IMR-90 (cell line): ENCODE measurements at regions not wholly inside any gene's neighbourhood (a gene's known extent, or its start where the extent isn't known, plus 50 kb on each side); places are given as distances from the start of the nearest gene placed in this dataset.
A peak's percentile ranks its signal among the peaks of the same experiment; 100 is the strongest.

ENCODE experiments used
- ATAC-seq: fragments of 200-7000 bp; cut with Tn5 transposase; 2 replicates; pipeline ENCODE4 v1.9.1; 2020; ENCODE audit warnings: low read depth, mild to moderate bottlenecking, moderate library complexity
- BruUV-seq: library from RNA; stranded (reverse); fragments of 400-500 nt; replicated peaks from 2 replicates; lab custom pipeline; 2021; lab: Mats Ljungman, UMichigan
- CTCF ChIA-PET: fragments of 300-600 bp; formaldehyde crosslinking; extraction: SDS; loops from one replicate; lab custom pipeline; 2021; ENCODE audit warnings: antibody characterized with exemption; lab: Yijun Ruan, JAX
- POLR2A ChIA-PET: fragments of 300-600 bp; sonication (Branson Sonifier 250); formaldehyde crosslinking; loops from one replicate; lab custom pipeline; 2022; ENCODE audit warnings: antibody characterized with exemption; ENCODE audit not compliant: unreplicated experiment; lab: Charles Lee
- DNase-seq: peaks from one replicate; pipeline ENCODE4 v3.0.0; 2013
- H2AFZ ChIP-seq: replicated peaks from 2 replicates; pipeline ENCODE3; 2013; ENCODE audit warnings: low read length, mild to moderate bottlenecking; ENCODE audit not compliant: poor library complexity
- H2AK5ac ChIP-seq: 2 replicates; pipeline ENCODE4 v1.6.1; 2013; ENCODE audit warnings: low read depth, low read length, inconsistent platforms
- H2AK9ac ChIP-seq: replicated peaks from 2 replicates; pipeline ENCODE3; 2013; ENCODE audit warnings: mild to moderate bottlenecking, low read depth, low read length, moderate library complexity; ENCODE audit not compliant: poor library complexity
- H2BK120ac ChIP-seq: 2 replicates; pipeline ENCODE4 v1.6.1; 2013; ENCODE audit warnings: low read depth, low read length, inconsistent platforms
- H2BK15ac ChIP-seq: 3 replicates; pipeline ENCODE4 v1.6.1; 2013; ENCODE audit warnings: low read depth, low read length, inconsistent platforms
- H2BK20ac ChIP-seq: 2 replicates; pipeline ENCODE4 v1.6.1; 2013; ENCODE audit warnings: low read depth, mild to moderate bottlenecking, inconsistent platforms, low read length, moderate library complexity
- H2BK5ac ChIP-seq: 2 replicates; pipeline ENCODE4 v1.6.1; 2013; ENCODE audit warnings: mild to moderate bottlenecking, low read depth, low read length, inconsistent platforms; ENCODE audit not compliant: poor library complexity, severe bottlenecking
- H3K14ac ChIP-seq: replicated peaks from 2 replicates; pipeline ENCODE4 v1.6.1; 2013; ENCODE audit warnings: low read depth, low read length, inconsistent platforms
- H3K18ac ChIP-seq: 2 replicates; pipeline ENCODE4 v1.6.1; 2013; ENCODE audit warnings: low read depth, low read length, control low read depth
- H3K23ac ChIP-seq: 2 replicates; pipeline ENCODE4 v1.6.1; 2013; ENCODE audit warnings: low read depth, low read length, inconsistent platforms
- H3K27ac ChIP-seq: 2 replicates; pipeline ENCODE4 v1.5.1; 2013; ENCODE audit warnings: mild to moderate bottlenecking, control low read depth, low read length; ENCODE audit not compliant: insufficient read depth
- H3K27me3 ChIP-seq: 2 replicates; pipeline ENCODE4 v1.6.1; 2013; ENCODE audit warnings: low read length; ENCODE audit not compliant: control insufficient read depth, insufficient read depth
- H3K36me3 ChIP-seq: 2 replicates; pipeline ENCODE4 v1.6.1; 2013; ENCODE audit warnings: low read length, mixed read lengths; ENCODE audit not compliant: control insufficient read depth, insufficient read depth
- H3K4ac ChIP-seq: 2 replicates; pipeline ENCODE4 v1.6.1; 2013; ENCODE audit warnings: low read depth, low read length, inconsistent platforms
- H3K4me1 ChIP-seq: 2 replicates; pipeline ENCODE4 v1.6.1; 2013; ENCODE audit warnings: low read length, mixed read lengths; ENCODE audit not compliant: control insufficient read depth, insufficient read depth
- H3K4me2 ChIP-seq: 2 replicates; pipeline ENCODE4 v1.6.1; 2013; ENCODE audit warnings: low read depth, mild to moderate bottlenecking, control low read depth, low read length, moderate library complexity
- H3K4me3 ChIP-seq: 2 replicates; pipeline ENCODE4 v1.5.1; 2013; ENCODE audit warnings: low read depth, mild to moderate bottlenecking, control low read depth, low read length, moderate library complexity; ENCODE audit not compliant: insufficient read depth
- H3K56ac ChIP-seq: 2 replicates; pipeline ENCODE4 v1.6.1; 2013; ENCODE audit warnings: low read length, inconsistent platforms; ENCODE audit not compliant: insufficient read depth; ENCODE audit errors: extremely low read depth
- H3K79me1 ChIP-seq, 2 experiments: 2 replicates each; pipeline ENCODE4 v1.6.1; 2013; ENCODE audit warnings: low read length in 2 of 2, inconsistent platforms in 1 of 2, low read depth in 1 of 2
- H3K9ac ChIP-seq: 2 replicates; pipeline ENCODE4 v1.6.1; 2013; ENCODE audit warnings: low read depth, low read length, control low read depth
- H3K9me1 ChIP-seq: 2 replicates; pipeline ENCODE4 v1.6.1; 2013; ENCODE audit warnings: low read length, inconsistent platforms; ENCODE audit not compliant: insufficient read depth
- H3K9me3 ChIP-seq: 2 replicates; pipeline ENCODE4 v1.6.1; 2013; ENCODE audit warnings: low read length; ENCODE audit not compliant: control insufficient read depth, insufficient read depth
- H4K20me1 ChIP-seq: 2 replicates; pipeline ENCODE4 v1.6.1; 2013; ENCODE audit warnings: low read length, inconsistent platforms; ENCODE audit not compliant: insufficient read depth
- H4K5ac ChIP-seq: 2 replicates; pipeline ENCODE4 v1.6.1; 2013; ENCODE audit warnings: mild to moderate bottlenecking, low read depth, low read length, control low read depth
- H4K8ac ChIP-seq, 2 experiments: 2 replicates each; pipeline ENCODE4 v1.6.1; 2013; ENCODE audit warnings: low read depth in 2 of 2, low read length in 2 of 2, control low read depth in 1 of 2, inconsistent platforms in 1 of 2
- H4K91ac ChIP-seq: 2 replicates; pipeline ENCODE4 v1.6.1; 2013; ENCODE audit warnings: low read depth, low read length, inconsistent platforms; ENCODE audit not compliant: insufficient read depth
- BHLHE40 ChIP-seq: fragments of 150-350 bp; IDR thresholded peaks from 2 replicates; pipeline ENCODE4 v1.6.1; 2016; ENCODE audit warnings: mild to moderate bottlenecking, low read depth, low read length
- CEBPB ChIP-seq: IDR thresholded peaks from 2 replicates; pipeline ENCODE4 v1.6.1; 2012; ENCODE audit warnings: low read depth, low read length, improper control_type of control experiment
- CHD1 ChIP-seq: IDR thresholded peaks from 2 replicates; pipeline ENCODE4 v1.6.1; 2012; ENCODE audit warnings: low read depth, low read length, improper control_type of control experiment
- FOS ChIP-seq: fragments of 150-350 bp; IDR thresholded peaks from 2 replicates; pipeline ENCODE4 v1.6.1; 2016; ENCODE audit warnings: low read depth, low read length
- MAFK ChIP-seq: IDR thresholded peaks from 2 replicates; pipeline ENCODE4 v1.6.1; 2012; ENCODE audit warnings: low read depth, low read length, improper control_type of control experiment
- POLR2A ChIP-seq: IDR thresholded peaks from 2 replicates; pipeline ENCODE4 v1.6.1; 2012; ENCODE audit warnings: mild to moderate bottlenecking, low read depth, low read length
- RAD21 ChIP-seq: IDR thresholded peaks from 2 replicates; pipeline ENCODE4 v1.6.1; 2012; ENCODE audit warnings: low read length, improper control_type of control experiment
- RCOR1 ChIP-seq: IDR thresholded peaks from 2 replicates; pipeline ENCODE4 v1.6.1; 2012; ENCODE audit warnings: mild to moderate bottlenecking, low read length, improper control_type of control experiment; ENCODE audit not compliant: insufficient replicate concordance
- RFX5 ChIP-seq: IDR thresholded peaks from 2 replicates; pipeline ENCODE4 v1.8.0; 2012; ENCODE audit warnings: low read depth, mild to moderate bottlenecking, low read length, moderate library complexity
- WGBS, 2 experiments: methylation state at CpG; one replicate each; pipeline versions ENCODE4 v1.1.5 to v1.1.7; 2013; ENCODE audit warnings: missing lambda C conversion rate in 2 of 2; ENCODE audit not compliant: insufficient read length in 1 of 2; ENCODE audit errors: extremely low coverage in 2 of 2; 5-methylcytosine and 5-hydroxymethylcytosine counted together
- dilution Hi-C: fragments of 300-500 bp; cut with HindIII; formaldehyde crosslinking; loops from one replicate; pipeline ENCODE4 v1.14.3; 2018; ENCODE audit warnings: low sequenced_read_pairs; ENCODE audit not compliant: unreplicated experiment
- in situ Hi-C: fragments of 300-500 bp; cut with MboI; formaldehyde crosslinking; loops from 3 replicates; pipeline ENCODE4 v1.14.3; 2019; ENCODE audit warnings: low sequenced_read_pairs, inconsistent platforms, mixed read lengths
- intact Hi-C: fragments of 100-400 bp; cut with micrococcal nuclease; formaldehyde crosslinking; loops from 2 replicates; pipeline ENCODE4 v1.10.0; 2022
- TF ChIP-seq, protein P1 (sequence below): conservative IDR thresholded peaks from 2 replicates; pipeline ENCODE4 v1.5.1; 2012; ENCODE audit warnings: mild to moderate bottlenecking, low read depth, low read length, improper control_type of control experiment
- TF ChIP-seq, protein P2 (sequence below): fragments of 150-350 bp; IDR thresholded peaks from 2 replicates; pipeline ENCODE4 v1.6.1; 2016; ENCODE audit warnings: low read depth, mild to moderate bottlenecking, low read length, moderate library complexity, borderline replicate concordance
- TF ChIP-seq, protein P3 (sequence below): fragments of 150-350 bp; IDR thresholded peaks from 2 replicates; pipeline ENCODE4 v1.6.1; 2017; ENCODE audit warnings: mild to moderate bottlenecking, antibody characterized with exemption, low read length, low read depth

DNA sequence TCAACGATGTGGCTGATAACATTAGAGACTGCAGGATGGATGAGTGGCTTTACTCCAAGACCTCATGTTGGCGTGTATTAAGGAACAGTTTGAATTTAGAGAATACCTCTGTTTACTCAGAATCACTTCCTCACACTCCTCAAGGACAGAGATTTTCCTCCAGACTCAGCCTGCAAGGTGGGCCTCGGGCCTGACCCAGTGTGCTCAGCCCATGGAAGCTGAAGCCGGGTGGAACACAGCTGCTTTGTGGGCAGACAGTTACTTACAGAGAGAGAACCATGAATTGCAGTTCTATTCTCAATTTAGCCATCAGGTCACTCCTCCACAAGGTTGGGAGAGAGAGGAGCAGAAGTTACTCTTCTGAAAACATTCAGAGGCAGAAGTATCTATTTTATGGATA, 135.8 kb downstream of the SNX19 start:
- H3K14ac ChIP-seq: no peak overlapping the region
- in situ Hi-C loops: no loop called here
- no CpG with 5 or more reads among the region's 4 CpGs for WGBS, 2 experiments
- BruUV-seq: no TSS peak
- no peaks in the 10 kb centered on the region for H3K36me3 ChIP-seq
- no peaks in the 10 kb centered on the region for H4K20me1 ChIP-seq
- dilution Hi-C loops: no loop called here
- no peak overlapping the region for H3K56ac ChIP-seq
- no peak overlapping the region for H3K9ac ChIP-seq
- H2AK9ac ChIP-seq: no peak overlapping the region
- no peak overlapping the region for H4K91ac ChIP-seq
- H3K9me3 ChIP-seq: peaks cover 3% of the 10 kb centered on the region; the same call in 1 of the 2 replicates
- H2BK5ac ChIP-seq: no peak overlapping the region
- no peaks in the 10 kb centered on the region for H3K27me3 ChIP-seq
- no peak overlapping the region for H2BK15ac ChIP-seq
- peaks cover 16% of the 10 kb centered on the region for H3K4me1 ChIP-seq
- TF ChIP-seq CHD1 (no peak), POLR2A (no peak), BHLHE40 (no peak), RCOR1 (no peak), FOS (no peak), MAFK (no peak), CEBPB (no peak), RFX5 (no peak), RAD21 (no peak)
- TF ChIP-seq, protein P1, sequence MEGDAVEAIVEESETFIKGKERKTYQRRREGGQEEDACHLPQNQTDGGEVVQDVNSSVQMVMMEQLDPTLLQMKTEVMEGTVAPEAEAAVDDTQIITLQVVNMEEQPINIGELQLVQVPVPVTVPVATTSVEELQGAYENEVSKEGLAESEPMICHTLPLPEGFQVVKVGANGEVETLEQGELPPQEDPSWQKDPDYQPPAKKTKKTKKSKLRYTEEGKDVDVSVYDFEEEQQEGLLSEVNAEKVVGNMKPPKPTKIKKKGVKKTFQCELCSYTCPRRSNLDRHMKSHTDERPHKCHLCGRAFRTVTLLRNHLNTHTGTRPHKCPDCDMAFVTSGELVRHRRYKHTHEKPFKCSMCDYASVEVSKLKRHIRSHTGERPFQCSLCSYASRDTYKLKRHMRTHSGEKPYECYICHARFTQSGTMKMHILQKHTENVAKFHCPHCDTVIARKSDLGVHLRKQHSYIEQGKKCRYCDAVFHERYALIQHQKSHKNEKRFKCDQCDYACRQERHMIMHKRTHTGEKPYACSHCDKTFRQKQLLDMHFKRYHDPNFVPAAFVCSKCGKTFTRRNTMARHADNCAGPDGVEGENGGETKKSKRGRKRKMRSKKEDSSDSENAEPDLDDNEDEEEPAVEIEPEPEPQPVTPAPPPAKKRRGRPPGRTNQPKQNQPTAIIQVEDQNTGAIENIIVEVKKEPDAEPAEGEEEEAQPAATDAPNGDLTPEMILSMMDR: no peak
- TF ChIP-seq, protein P2, sequence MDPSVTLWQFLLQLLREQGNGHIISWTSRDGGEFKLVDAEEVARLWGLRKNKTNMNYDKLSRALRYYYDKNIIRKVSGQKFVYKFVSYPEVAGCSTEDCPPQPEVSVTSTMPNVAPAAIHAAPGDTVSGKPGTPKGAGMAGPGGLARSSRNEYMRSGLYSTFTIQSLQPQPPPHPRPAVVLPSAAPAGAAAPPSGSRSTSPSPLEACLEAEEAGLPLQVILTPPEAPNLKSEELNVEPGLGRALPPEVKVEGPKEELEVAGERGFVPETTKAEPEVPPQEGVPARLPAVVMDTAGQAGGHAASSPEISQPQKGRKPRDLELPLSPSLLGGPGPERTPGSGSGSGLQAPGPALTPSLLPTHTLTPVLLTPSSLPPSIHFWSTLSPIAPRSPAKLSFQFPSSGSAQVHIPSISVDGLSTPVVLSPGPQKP: no peak
- TF ChIP-seq, protein P3, sequence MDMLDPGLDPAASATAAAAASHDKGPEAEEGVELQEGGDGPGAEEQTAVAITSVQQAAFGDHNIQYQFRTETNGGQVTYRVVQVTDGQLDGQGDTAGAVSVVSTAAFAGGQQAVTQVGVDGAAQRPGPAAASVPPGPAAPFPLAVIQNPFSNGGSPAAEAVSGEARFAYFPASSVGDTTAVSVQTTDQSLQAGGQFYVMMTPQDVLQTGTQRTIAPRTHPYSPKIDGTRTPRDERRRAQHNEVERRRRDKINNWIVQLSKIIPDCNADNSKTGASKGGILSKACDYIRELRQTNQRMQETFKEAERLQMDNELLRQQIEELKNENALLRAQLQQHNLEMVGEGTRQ: no peak
- H2BK20ac ChIP-seq: peak overlapping the region; percentile 29; the same call in 1 of the 2 replicates
- no peak overlapping the region for H3K4me3 ChIP-seq
- H2AFZ ChIP-seq: no peak overlapping the region
- H3K4me2 ChIP-seq: no peak overlapping the region
- H4K8ac ChIP-seq: no peak overlapping the region
- no peak overlapping the region; the same call in 1 of the 2 replicates for H2AK5ac ChIP-seq
- no peak overlapping the region for H3K18ac ChIP-seq
- H4K5ac ChIP-seq: no peak overlapping the region
- no peak overlapping the region for H3K4ac ChIP-seq
- CTCF ChIA-PET: no interaction called here
- no peak overlapping the region for H3K27ac ChIP-seq
- intact Hi-C loops: no loop called here
- no peaks in the 10 kb centered on the region for H3K79me1 ChIP-seq
- H2BK120ac ChIP-seq: no peak overlapping the region
- no peak overlapping the region for H3K23ac ChIP-seq
- DNase-seq: no peak
- ATAC-seq: no peak
- H3K9me1 ChIP-seq: peaks cover 8% of the 10 kb centered on the region
- POLR2A ChIA-PET: no interaction called here
